Parathyroid adenoma (tissue), 2 donors: ENCODE measurements at regions not wholly inside any gene's neighbourhood (a gene's known extent, or its start where the extent isn't known, plus 50 kb on each side); places are given as distances from the start of the nearest gene placed in this dataset.

Experiments used
- H2AFZ ChIP-seq: fragments of 300-600 bp; sonication (generic); one replicate; pipeline ENCODE4 v1.7.0; 2017; ENCODE audit warnings: antibody characterized with exemption, mild to moderate bottlenecking
- H3K27ac ChIP-seq: fragments of 300-600 bp; sonication (generic); one replicate; pipeline ENCODE4 v1.7.0; 2017
- H3K27me3 ChIP-seq: fragments of 300-600 bp; sonication (generic); one replicate; pipeline ENCODE4 v1.7.0; 2017; ENCODE audit warnings: low read length; ENCODE audit not compliant: control insufficient read depth, insufficient read depth
- H3K36me3 ChIP-seq: fragments of 300-600 bp; sonication (generic); one replicate; pipeline ENCODE4 v1.7.0; 2017; ENCODE audit warnings: low read length; ENCODE audit not compliant: control insufficient read depth, insufficient read depth
- H3K4me1 ChIP-seq: fragments of 300-600 bp; sonication (generic); one replicate; pipeline ENCODE4 v1.7.0; 2017; ENCODE audit warnings: control low read depth
- H3K4me2 ChIP-seq: fragments of 300-600 bp; sonication (generic); one replicate; pipeline ENCODE4 v1.7.0; 2017; ENCODE audit warnings: low read length
- H3K4me3 ChIP-seq: fragments of 300-600 bp; sonication (generic); one replicate; pipeline ENCODE4 v1.7.0; 2017; ENCODE audit warnings: low read depth, low read length
- H3K79me2 ChIP-seq: fragments of 300-600 bp; sonication (generic); one replicate; pipeline ENCODE4 v1.7.0; 2017; ENCODE audit warnings: control low read depth
- H3K9ac ChIP-seq: fragments of 300-600 bp; sonication (generic); one replicate; pipeline ENCODE4 v1.7.0; 2017; ENCODE audit warnings: mild to moderate bottlenecking
- H3K9me3 ChIP-seq: fragments of 300-600 bp; sonication (generic); one replicate; pipeline ENCODE4 v1.7.0; 2017; ENCODE audit warnings: low read length; ENCODE audit not compliant: control insufficient read depth
- CTCF ChIP-seq: fragments of 300-600 bp; sonication (generic); IDR thresholded peaks from one replicate; pipeline ENCODE4 v1.7.0; 2017; ENCODE audit warnings: antibody characterized with exemption, mild to moderate bottlenecking
- donor health status: primary hyperparathyroidism.

GRCh38 chr14:48584031-48584430 is 908.6 kb upstream of the MDGA2 start:
- Histone ChIP-seq H3K79me2 (no peaks in the 10 kb centered on the region), H3K27me3 (no peaks in the 10 kb centered on the region), H3K4me2 (no peak overlapping the region), H3K4me1 (no peaks in the 10 kb centered on the region), H3K4me3 (no peak overlapping the region), H3K9ac (no peak overlapping the region), H2AFZ (no peak overlapping the region), H3K27ac (no peak overlapping the region), H3K9me3 (no peaks in the 10 kb centered on the region), H3K36me3 (no peaks in the 10 kb centered on the region)
- no peak for TF ChIP-seq CTCF

GRCh38 chr14:48582938-48583337 is 907.5 kb upstream of the MDGA2 start:
- no peak for TF ChIP-seq CTCF
- Histone ChIP-seq H3K4me3 (no peak overlapping the region), H3K4me2 (no peak overlapping the region)

GRCh38 chr14:48580692-48581091 is 905.3 kb upstream of the MDGA2 start:
- Histone ChIP-seq H3K9ac (no peak overlapping the region), H3K27ac (no peak overlapping the region), H3K4me3 (no peak overlapping the region), H2AFZ (no peak overlapping the region), H3K9me3 (no peaks in the 10 kb centered on the region), H3K4me1 (no peaks in the 10 kb centered on the region), H3K79me2 (no peaks in the 10 kb centered on the region), H3K4me2 (no peak overlapping the region), H3K27me3 (no peaks in the 10 kb centered on the region), H3K36me3 (no peaks in the 10 kb centered on the region)
- TF ChIP-seq CTCF: no peak

More at GRCh38 chr14:48582938-48583337, 907.5 kb upstream of the MDGA2 start:
- H2AFZ ChIP-seq: no peak overlapping the region
- H3K4me1 ChIP-seq: no peaks in the 10 kb centered on the region
- no peaks in the 10 kb centered on the region for H3K9me3 ChIP-seq
- H3K79me2 ChIP-seq: no peaks in the 10 kb centered on the region
- H3K36me3 ChIP-seq: no peaks in the 10 kb centered on the region
- no peak overlapping the region for H3K9ac ChIP-seq
- no peak overlapping the region for H3K27ac ChIP-seq
- no peaks in the 10 kb centered on the region for H3K27me3 ChIP-seq

- H3K4me3 ChIP-seq: no peak overlapping the region
- TF ChIP-seq CTCF: no peak
- H3K27ac ChIP-seq: no peak overlapping the region
- H2AFZ ChIP-seq: no peak overlapping the region
- H3K9ac ChIP-seq: no peak overlapping the region
- no peaks in the 10 kb centered on the region for H3K79me2 ChIP-seq
- no peaks in the 10 kb centered on the region for H3K27me3 ChIP-seq
- no peaks in the 10 kb centered on the region for H3K36me3 ChIP-seq
- no peaks in the 10 kb centered on the region for H3K9me3 ChIP-seq
- no peak overlapping the region for H3K4me2 ChIP-seq
- no peaks in the 10 kb centered on the region for H3K4me1 ChIP-seq
Measured at GRCh38 chr14:48575772-48576171, 900.4 kb upstream of the MDGA2 start.

- Histone ChIP-seq H3K9ac (no peak overlapping the region), H3K9me3 (no peaks in the 10 kb centered on the region), H3K27me3 (no peaks in the 10 kb centered on the region), H3K4me3 (no peak overlapping the region), H2AFZ (no peak overlapping the region), H3K27ac (no peak overlapping the region), H3K36me3 (no peaks in the 10 kb centered on the region), H3K4me1 (no peaks in the 10 kb centered on the region), H3K79me2 (no peaks in the 10 kb centered on the region), H3K4me2 (no peak overlapping the region)
- no peak for TF ChIP-seq CTCF
Measured at GRCh38 chr14:48568688-48569087, 893.3 kb upstream of the MDGA2 start.
